DOHH2 (cell line): ENCODE measurements at regions not wholly inside any gene's neighbourhood (a gene's known extent, or its start where the extent isn't known, plus 50 kb on each side); places are given as distances from the start of the nearest gene placed in this dataset.
"Not testable (repeated sequence)": the region's sequence is repeated elsewhere in the genome, so short reads cannot be mapped to it uniquely, and the experiment has no call there.

Experiments used
- H3F3A ChIP-seq: fragments of 200-600 bp; sonication (generic), shearing (Covaris generic); 2 replicates; pipeline ENCODE4 v1.6.0; 2016; ENCODE audit warnings: antibody characterized with exemption, mild to moderate bottlenecking; ENCODE audit not compliant: control insufficient read depth, insufficient read depth
- H3K27ac ChIP-seq: fragments of 200-600 bp; sonication (generic); 2 replicates; pipeline ENCODE4 v1.5.1; 2014; ENCODE audit warnings: low read depth, mild to moderate bottlenecking, low read length, moderate library complexity
- H3K27me3 ChIP-seq: fragments of 200-600 bp; sonication (generic); 2 replicates; pipeline ENCODE4 v1.6.1; 2014; ENCODE audit warnings: mild to moderate bottlenecking, low read length, mixed read lengths; ENCODE audit not compliant: control insufficient read depth
- H3K36me3 ChIP-seq: fragments of 200-600 bp; sonication (generic); 2 replicates; pipeline ENCODE4 v1.6.1; 2014; ENCODE audit warnings: mild to moderate bottlenecking, low read length, moderate library complexity, mixed read lengths; ENCODE audit not compliant: control insufficient read depth
- H3K4me1 ChIP-seq: fragments of 200-600 bp; sonication (generic); 2 replicates; pipeline ENCODE4 v1.6.1; 2014; ENCODE audit warnings: mild to moderate bottlenecking, low read length, mixed read lengths; ENCODE audit not compliant: control insufficient read depth
- H3K4me2 ChIP-seq: fragments of 200-600 bp; sonication (generic); 2 replicates; pipeline ENCODE4 v1.6.0; 2014; ENCODE audit warnings: mild to moderate bottlenecking, low read length, moderate library complexity
- H3K4me3 ChIP-seq: fragments of 200-600 bp; sonication (generic); 2 replicates; pipeline ENCODE4 v1.5.1; 2014; ENCODE audit warnings: mild to moderate bottlenecking, low read length, mixed read lengths
- H3K79me2 ChIP-seq: fragments of 200-600 bp; sonication (generic); 2 replicates; pipeline ENCODE4 v1.6.1; 2014; ENCODE audit warnings: mild to moderate bottlenecking, low read length, mixed read lengths; ENCODE audit not compliant: control insufficient read depth
- H3K9me2 ChIP-seq: fragments of 200-600 bp; sonication (generic); replicated peaks from 2 replicates; pipeline ENCODE4 v1.6.1; 2014; ENCODE audit warnings: mild to moderate bottlenecking, low read length, mixed read lengths; ENCODE audit not compliant: control insufficient read depth
- H3K9me3 ChIP-seq: fragments of 200-600 bp; sonication (generic); 2 replicates; pipeline ENCODE4 v1.6.1; 2014; ENCODE audit warnings: antibody characterized with exemption, low read length, mixed read lengths; ENCODE audit not compliant: control insufficient read depth, insufficient read depth
- H4K20me1 ChIP-seq: fragments of 200-600 bp; sonication (generic); 2 replicates; pipeline ENCODE4 v1.6.0; 2014; ENCODE audit warnings: low read depth, mild to moderate bottlenecking, antibody characterized with exemption, low read length, moderate library complexity; ENCODE audit not compliant: control insufficient read depth, insufficient read depth
- EZH2phosphoT487 ChIP-seq: fragments of 200-600 bp; sonication (generic); IDR thresholded peaks from 2 replicates; pipeline ENCODE4 v1.6.1; 2017; ENCODE audit warnings: borderline replicate concordance, mild to moderate bottlenecking, antibody characterized with exemption, low read length, moderate library complexity, mixed read lengths
- TF ChIP-seq, protein P1 (sequence below): fragments of 200-600 bp; sonication (generic); IDR thresholded peaks from one replicate; pipeline ENCODE4 v1.5.1; 2014; ENCODE audit warnings: antibody characterized with exemption, mild to moderate bottlenecking, low read depth, low read length; ENCODE audit not compliant: poor library complexity, severe bottlenecking

DNA sequence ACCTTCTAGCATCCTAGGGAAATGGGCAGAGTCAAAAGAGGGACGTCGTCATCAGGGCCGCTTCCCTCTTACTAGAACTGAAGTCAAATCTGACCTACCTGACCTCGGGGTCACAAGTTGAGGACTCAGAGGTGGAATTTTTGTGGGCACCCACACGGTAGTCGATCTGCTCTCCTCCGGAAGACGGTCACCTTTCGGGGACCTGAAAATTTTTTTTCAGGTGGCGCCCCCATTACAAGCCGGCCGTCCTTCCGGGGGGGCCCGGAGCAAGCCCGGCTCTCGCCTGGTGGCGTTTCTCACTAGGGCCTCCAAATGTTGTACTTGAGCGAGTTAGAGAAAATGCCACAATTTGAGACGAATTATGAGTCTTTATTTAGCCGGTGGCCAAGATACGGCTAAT, 157.5 kb upstream of the FRG2C start:
- Histone ChIP-seq H4K20me1 (no peaks in the 10 kb centered on the region), H3K9me2 (no peaks in the 10 kb centered on the region), H3F3A (no peaks in the 10 kb centered on the region), H3K4me3 (no peak overlapping the region), H3K27ac (no peak overlapping the region), H3K9me3 (no peaks in the 10 kb centered on the region), H3K79me2 (no peaks in the 10 kb centered on the region), H3K4me1 (no peaks in the 10 kb centered on the region), H3K36me3 (no peaks in the 10 kb centered on the region), H3K27me3 (no peaks in the 10 kb centered on the region), H3K4me2 (no peak overlapping the region)
- no peak for TF ChIP-seq EZH2phosphoT487
- TF ChIP-seq, protein P1, sequence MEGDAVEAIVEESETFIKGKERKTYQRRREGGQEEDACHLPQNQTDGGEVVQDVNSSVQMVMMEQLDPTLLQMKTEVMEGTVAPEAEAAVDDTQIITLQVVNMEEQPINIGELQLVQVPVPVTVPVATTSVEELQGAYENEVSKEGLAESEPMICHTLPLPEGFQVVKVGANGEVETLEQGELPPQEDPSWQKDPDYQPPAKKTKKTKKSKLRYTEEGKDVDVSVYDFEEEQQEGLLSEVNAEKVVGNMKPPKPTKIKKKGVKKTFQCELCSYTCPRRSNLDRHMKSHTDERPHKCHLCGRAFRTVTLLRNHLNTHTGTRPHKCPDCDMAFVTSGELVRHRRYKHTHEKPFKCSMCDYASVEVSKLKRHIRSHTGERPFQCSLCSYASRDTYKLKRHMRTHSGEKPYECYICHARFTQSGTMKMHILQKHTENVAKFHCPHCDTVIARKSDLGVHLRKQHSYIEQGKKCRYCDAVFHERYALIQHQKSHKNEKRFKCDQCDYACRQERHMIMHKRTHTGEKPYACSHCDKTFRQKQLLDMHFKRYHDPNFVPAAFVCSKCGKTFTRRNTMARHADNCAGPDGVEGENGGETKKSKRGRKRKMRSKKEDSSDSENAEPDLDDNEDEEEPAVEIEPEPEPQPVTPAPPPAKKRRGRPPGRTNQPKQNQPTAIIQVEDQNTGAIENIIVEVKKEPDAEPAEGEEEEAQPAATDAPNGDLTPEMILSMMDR, result no peak

GRCh38 chr3:75507956-75508355, 156.2 kb upstream of the FRG2C start:
- H3K4me1 ChIP-seq, H3K27me3 ChIP-seq, H3F3A ChIP-seq, H3K9me3 ChIP-seq, H3K27ac ChIP-seq, H3K9me2 ChIP-seq, H3K4me3 ChIP-seq, H3K4me2 ChIP-seq, H4K20me1 ChIP-seq, H3K79me2 ChIP-seq, H3K36me3 ChIP-seq: not testable (repeated sequence)

- H4K20me1 ChIP-seq, H3K9me2 ChIP-seq, H3K9me3 ChIP-seq, H3K4me1 ChIP-seq, H3F3A ChIP-seq, H3K79me2 ChIP-seq, H3K27ac ChIP-seq, H3K4me3 ChIP-seq, H3K4me2 ChIP-seq, H3K36me3 ChIP-seq, H3K27me3 ChIP-seq: not testable (repeated sequence)
These were observed 136.5 kb upstream of the FRG2C start for GRCh38 chr3:75527657-75528056.

DNA sequence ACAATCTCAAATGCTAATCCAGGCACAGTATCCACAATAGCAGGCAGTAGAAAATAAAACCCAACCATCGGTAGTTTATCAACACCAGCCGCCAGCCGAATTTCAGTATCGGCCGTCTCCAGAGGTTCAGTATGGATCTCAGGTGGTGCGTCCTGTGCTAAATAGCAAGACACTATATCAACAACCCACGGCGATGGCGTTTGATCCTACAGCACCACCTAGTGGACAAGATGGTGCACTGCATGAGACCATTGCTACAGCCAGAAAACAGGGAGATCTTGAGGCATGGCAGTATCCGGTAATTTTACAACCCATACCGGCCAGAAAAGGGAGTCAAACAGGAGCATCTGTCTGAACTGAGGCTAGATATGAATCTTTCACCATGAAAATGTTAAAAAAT, 112.0 kb upstream of the FRG2C start:
- H3K4me2 ChIP-seq, H3K4me3 ChIP-seq, H3K27me3 ChIP-seq: not testable (repeated sequence)

DNA sequence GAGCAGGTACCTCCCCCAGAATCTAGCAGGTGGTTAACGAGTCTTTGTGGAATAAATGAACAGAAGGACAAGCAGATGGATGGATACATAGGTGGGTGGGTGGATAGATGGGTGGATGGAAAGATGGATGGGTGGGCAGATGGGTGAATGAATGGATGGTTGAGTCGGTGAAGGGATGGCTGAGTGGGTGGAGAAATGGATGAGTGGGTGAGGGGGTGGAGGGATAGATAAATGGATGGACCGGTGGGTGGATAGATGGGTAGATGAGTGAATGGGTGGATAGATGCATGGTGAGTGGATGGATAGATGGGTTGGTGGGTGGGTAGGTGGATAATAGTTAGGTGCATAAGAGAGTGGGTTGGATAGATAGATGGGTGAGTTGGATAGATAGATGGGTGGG, 99.7 kb upstream of the FRG2C start:
- H3K4me3 ChIP-seq, H3K27me3 ChIP-seq, H3K4me1 ChIP-seq: not testable (repeated sequence)

More for the DNA sequence above, 112.0 kb upstream of the FRG2C start:
- not testable (repeated sequence) for H3F3A ChIP-seq, H3K9me3 ChIP-seq, H3K27ac ChIP-seq, H3K79me2 ChIP-seq, H3K4me1 ChIP-seq, H4K20me1 ChIP-seq, H3K36me3 ChIP-seq, H3K9me2 ChIP-seq

GRCh38 chr3:75572303-75572702, 91.8 kb upstream of the FRG2C start:
- not testable (repeated sequence) for H3K9me2 ChIP-seq, H3F3A ChIP-seq, H3K4me1 ChIP-seq, H4K20me1 ChIP-seq, H3K79me2 ChIP-seq, H3K36me3 ChIP-seq, H3K4me2 ChIP-seq, H3K4me3 ChIP-seq, H3K27me3 ChIP-seq, H3K9me3 ChIP-seq, H3K27ac ChIP-seq

More for the DNA sequence above, 99.7 kb upstream of the FRG2C start:
- not testable (repeated sequence) for H3K9me3 ChIP-seq, H3F3A ChIP-seq, H4K20me1 ChIP-seq, H3K79me2 ChIP-seq, H3K27ac ChIP-seq, H3K36me3 ChIP-seq, H3K4me2 ChIP-seq, H3K9me2 ChIP-seq

- H3F3A ChIP-seq, H3K9me2 ChIP-seq, H3K4me2 ChIP-seq, H3K4me1 ChIP-seq, H3K27ac ChIP-seq, H3K4me3 ChIP-seq, H3K79me2 ChIP-seq, H4K20me1 ChIP-seq, H3K27me3 ChIP-seq, H3K9me3 ChIP-seq, H3K36me3 ChIP-seq: not testable (repeated sequence)
These were observed 85.0 kb upstream of the FRG2C start for GRCh38 chr3:75579091-75579490.

DNA sequence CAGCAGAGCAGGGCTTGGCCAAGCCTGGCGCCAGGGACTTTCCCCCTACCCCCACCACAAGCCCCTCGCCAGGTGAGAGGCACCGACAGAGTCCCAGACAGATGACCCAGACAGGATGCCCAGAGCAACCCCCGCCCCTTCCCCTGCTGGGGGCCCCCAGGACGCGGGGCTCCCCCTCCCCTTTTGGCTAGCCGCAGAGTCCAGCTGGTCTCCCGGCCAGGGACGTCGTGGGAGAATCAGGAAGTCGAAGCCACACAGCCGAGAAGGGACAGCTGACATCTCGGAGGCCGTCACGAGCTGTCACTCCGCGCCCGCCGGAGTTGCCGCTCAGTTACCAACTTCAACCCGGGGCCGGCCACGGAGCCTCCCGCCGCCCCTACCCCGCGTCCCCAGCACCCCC, 84.6 kb upstream of the FRG2C start:
- H3K4me2 ChIP-seq, H3K36me3 ChIP-seq, H3K27ac ChIP-seq, H3K79me2 ChIP-seq, H3K27me3 ChIP-seq, H3K4me3 ChIP-seq, H4K20me1 ChIP-seq, H3K4me1 ChIP-seq, H3K9me2 ChIP-seq, H3K9me3 ChIP-seq, H3F3A ChIP-seq: not testable (repeated sequence)
